HG03159 (cell line): ENCODE measurements at regions not wholly inside any gene's neighbourhood (a gene's known extent, or its start where the extent isn't known, plus 50 kb on each side); places are given as distances from the start of the nearest gene placed in this dataset.
"Not testable (repeated sequence)": the region's sequence is repeated elsewhere in the genome, so short reads cannot be mapped to it uniquely, and the experiment has no call there.

Source experiments
- ATAC-seq: cut with Tn5 transposase; IDR thresholded peaks from one replicate; pipeline ENCODE4 v1.9.1; 2021; ENCODE audit warnings: mild to moderate bottlenecking, moderate library complexity; ENCODE audit not compliant: unreplicated experiment

DNA sequence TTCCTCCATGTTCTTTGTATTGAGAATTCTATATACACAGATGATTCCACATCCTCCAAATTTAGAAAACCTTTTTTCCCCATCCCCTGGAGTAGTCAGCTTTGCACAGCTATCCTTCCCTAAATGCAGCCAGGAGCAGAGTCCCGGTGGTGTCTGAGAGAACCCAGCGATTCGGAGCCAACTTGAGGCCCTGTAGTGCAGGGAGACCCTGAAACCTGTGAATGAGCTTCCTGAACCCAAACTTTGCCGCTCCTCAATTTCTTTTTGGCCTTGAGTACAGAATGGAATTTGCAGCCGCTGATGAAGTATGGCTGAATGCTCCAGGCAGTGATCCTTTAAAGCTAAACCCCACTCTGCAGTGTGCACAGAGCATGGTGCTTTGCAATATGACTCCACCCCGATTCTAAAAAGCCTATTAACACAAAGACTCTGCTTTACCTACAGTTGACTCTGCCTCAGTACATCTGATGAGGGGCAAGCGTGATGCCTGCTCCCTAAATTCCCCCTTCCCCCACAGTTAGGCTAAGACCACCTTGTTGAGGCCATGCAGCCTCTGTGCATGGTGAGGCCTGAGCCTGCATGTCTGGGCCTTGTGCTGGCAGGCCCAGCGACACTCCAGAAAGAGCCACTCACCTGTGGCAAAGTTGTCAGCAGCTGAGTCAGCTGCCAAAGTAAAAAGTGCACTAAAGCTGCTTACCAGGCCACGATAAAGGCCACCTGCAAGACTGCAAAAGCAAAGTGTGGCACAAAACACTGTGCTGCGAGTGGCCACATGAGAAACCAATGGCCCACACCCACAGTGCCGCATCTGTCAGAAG, 82.1 kb downstream of the PLEKHG1 start:
- no peak for ATAC-seq

DNA sequence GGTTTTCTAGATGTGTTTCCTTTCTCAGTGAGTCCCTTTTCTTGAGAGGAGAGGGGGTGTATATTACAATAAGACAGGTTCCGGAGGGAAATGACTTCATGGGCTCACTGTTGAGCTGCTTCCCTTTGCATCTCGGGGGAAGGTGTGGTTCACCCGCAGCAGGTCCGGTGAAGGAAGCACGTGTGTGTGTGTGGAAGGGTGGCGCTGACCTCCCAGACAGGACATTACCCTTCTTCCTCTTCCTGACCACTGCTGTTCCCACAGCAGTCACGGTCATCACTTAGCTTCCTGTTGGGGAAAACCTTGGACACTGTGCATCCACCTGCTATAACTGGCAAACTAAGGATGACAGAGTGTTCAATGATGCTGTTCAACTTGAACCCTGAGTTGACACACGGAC, 83.6 kb downstream of the PLEKHG1 start:
- ATAC-seq, result no peak

DNA sequence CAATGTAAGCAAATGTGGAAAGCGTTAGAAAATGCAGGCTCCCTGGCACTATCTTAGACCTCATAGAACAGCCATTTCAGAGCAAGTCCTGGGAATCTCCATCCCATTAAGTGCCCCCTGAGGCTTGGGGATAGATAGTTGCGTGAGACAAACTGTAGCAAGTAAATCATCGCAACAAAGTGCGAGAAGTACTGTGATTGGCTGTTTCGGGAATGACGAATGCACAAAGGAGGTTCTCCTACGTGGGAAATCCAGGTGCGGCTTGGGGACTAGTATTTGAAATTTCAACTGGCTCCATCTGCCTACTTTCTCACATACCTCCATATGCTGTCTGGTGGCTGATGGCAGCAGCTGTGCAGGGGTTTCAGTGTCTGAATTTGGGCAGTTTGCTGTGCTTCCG, 84.5 kb downstream of the PLEKHG1 start:
- ATAC-seq, result no peak

- no peak for ATAC-seq
Measured at GRCh38 chr6:150684714-150685459, 85.2 kb downstream of the PLEKHG1 start.

DNA sequence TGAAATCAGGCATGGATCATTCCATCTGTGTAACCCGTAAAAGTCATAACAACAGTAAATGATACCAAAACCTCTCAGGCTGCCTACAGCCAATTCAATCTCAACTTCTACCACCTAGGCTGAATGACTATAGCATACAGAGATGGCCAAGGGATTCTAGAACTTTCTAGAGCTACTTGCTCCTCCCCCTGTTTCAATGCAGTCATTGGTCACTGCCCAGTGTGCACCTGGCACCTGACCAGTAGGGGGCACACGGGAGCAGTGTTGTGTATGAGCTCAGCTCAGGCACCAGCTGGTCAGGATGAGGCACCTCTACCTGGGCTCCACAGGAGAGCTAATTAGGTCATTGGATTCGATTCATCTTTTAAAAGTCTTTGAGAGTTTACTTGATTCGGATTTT, 86.2 kb downstream of the PLEKHG1 start:
- ATAC-seq, result peak; percentile 79

DNA sequence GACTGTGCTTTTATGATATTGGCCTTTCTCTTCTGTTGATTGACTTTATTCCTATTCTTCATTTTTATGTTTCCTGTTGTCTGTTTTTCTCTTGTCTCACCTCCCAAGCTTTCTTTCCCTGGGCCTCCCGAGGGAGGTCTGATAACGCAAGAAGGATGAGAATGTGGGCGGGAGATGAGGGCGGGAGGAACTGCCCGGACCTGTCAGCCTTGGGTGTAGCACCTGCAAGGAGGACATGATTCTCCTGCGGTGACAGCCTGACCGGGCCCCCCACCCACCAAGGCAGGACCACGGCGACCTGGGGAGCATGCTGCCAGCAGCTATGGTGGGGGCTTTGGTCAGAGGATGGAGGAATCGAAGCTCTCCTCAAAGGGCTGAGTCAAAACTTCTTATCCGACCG, 86.9 kb downstream of the PLEKHG1 start:
- no peak for ATAC-seq

- no peak for ATAC-seq
Measured at GRCh38 chr6:150687508-150687907, 87.8 kb downstream of the PLEKHG1 start.

- ATAC-seq, result no peak
Measured at GRCh38 chr6:150689900-150690590, 90.4 kb downstream of the PLEKHG1 start.

- no peak for ATAC-seq
Measured at GRCh38 chr6:150690681-150691080, 91.0 kb downstream of the PLEKHG1 start.

GRCh38 chr6:150691463-150691862, 91.8 kb downstream of the PLEKHG1 start:
- no peak for ATAC-seq

DNA sequence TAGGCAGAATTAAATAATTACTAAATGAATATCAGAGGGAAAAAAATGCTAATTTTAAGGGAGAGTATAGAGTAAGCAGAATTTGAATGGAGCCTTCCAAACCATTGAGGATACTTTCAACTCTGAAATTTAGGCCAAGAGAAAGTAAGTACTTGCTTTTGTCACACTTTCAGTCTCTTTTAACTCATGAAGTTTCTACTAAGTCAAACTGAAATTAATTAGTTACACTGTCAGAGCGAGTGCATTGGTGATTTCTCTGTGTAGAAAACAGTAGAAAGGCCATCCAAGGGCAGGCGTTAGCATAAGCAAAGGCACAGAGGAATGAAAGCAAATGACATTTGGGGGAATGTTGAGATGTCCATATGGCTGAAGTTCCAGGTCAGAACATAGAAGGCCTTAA, 92.9 kb downstream of the PLEKHG1 start:
- peak; percentile 86 for ATAC-seq

DNA sequence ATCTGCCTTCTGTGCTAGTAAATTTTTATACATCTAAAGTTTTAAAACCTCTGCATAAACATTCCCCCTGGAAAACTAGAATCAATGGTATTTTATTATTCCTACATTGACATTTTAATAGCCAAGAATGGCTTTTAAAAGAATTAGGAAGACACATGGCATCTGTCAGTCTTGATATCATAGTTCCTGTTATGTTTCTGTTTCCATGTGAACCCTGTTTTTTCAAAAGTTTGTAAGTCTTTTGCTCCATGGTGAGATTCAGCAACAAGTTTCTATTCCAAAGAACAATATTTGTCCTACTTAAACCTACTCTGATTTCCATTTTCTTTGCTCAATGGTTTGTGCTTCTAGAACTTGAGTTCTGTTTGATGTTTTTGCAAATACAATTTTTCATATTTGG, 95.2 kb downstream of the PLEKHG1 start:
- no peak for ATAC-seq

DNA sequence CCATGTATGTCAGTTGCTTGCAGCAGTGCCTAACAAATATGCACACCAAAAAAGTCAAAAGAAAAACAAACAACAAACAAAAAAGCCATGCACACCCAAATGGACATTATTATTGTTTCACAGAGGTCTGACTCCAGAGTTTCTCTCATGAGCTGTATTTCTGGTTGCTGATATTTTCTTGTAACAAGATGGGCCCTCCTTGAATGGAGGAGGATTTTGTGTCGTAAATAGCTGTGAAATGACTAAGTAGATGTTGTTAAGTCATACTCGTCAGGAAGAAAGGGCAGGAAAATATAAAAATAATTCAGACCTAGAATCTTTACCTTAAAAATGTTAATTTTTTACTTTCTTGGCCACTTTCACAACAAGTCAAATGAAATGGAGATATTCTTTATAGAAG, 96.0 kb downstream of the PLEKHG1 start:
- ATAC-seq, result no peak

DNA sequence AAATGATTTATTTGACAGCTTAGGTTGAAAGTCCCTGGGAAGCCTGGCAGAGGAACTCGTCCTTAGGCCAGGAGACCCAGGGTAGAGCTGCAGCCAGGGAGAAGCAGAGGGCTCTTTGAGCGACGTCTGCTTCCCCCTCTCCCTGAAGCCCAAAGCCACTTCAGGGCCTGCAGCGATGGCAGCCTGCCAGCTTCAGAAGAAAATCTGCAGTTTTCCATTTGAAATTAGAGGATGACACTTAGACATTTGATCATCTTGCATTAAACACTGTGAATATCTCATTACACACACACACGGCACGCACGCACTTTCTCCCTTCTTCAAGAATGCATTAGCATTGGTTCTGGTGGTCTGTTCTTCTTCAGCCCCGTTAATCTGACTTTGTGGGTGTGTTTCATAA, 96.5 kb downstream of the PLEKHG1 start:
- ATAC-seq, result no peak

- ATAC-seq, result not testable (repeated sequence)
Measured at GRCh38 chr6:150696918-150697317, 97.2 kb downstream of the PLEKHG1 start.

DNA sequence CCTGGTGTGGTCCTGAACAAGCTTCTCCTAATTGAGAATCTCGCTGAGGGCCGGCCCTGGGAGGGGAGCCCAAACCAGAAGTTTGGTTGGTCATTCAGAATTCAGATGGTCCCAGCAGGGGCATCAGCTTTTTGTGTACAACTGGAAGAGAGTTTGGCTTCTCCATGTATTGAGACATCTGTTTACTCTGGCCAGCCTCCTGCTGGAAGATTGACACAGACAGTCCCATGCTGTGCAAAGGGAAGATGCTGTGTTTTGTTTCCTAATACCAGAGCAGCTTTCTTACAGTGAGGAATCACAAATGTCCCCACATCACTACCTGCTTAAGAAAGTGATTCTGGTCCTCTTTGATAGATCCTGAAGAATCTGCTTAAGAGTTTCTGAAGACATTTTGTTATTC, 97.8 kb downstream of the PLEKHG1 start:
- ATAC-seq, result no peak

- peak; percentile 85 for ATAC-seq
Measured at GRCh38 chr6:150698391-150698790, 98.7 kb downstream of the PLEKHG1 start.

DNA sequence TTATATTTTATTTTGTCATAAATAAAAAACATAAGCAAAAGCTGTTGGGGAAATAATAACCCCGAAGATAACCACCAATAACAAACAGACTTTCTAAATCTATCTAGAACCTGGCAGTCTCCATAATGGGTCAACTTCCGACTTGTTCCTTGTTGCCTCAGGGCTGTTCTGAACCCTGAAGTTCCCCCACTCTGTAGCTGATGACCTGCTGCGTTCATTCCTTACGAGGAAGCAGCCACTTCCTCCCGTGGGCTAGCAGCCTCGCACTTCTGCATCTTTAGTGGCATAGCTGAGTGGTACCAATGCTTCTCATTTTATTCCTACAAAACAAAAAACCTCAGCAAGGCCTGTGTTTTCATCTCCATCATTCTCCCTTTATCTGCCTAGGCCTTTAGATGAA, 103.0 kb downstream of the PLEKHG1 start:
- no peak for ATAC-seq

- ATAC-seq, result no peak
Measured at GRCh38 chr6:150704447-150705192, 104.9 kb downstream of the PLEKHG1 start.

- no peak for ATAC-seq
Measured at GRCh38 chr6:150705392-150705791, 105.7 kb downstream of the PLEKHG1 start.

DNA sequence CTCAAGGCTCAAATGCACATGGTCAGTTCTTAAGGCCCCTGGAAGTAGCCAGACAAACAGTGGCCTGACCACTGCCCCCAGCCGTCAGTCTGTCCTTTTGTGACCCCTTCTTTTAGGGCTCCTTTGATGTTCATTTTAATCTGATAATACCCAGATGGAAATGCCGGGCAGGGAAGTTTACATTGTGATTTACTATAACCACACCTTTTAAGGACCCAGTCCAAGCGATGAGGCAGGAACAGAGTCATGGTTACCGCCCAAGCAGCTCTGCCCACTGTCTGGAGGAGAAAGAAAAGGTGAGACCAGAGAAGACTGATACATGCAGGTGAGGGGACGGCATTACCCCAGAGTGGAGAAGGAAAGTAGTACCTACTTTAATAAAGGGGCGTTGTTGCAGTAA, 110.6 kb downstream of the PLEKHG1 start:
- ATAC-seq, result no peak
